Psoas muscle (tissue), 7 donors: ENCODE measurements at regions not wholly inside any gene's neighbourhood (a gene's known extent, or its start where the extent isn't known, plus 50 kb on each side); places are given as distances from the start of the nearest gene placed in this dataset.

Source experiments
- ATAC-seq, 4 donors: fragments of 200-7000 bp; cut with Tn5 transposase; one replicate each; pipeline ENCODE4 v1.9.1; 2020; ENCODE audit warnings: moderate library complexity in 3 of 4, mild to moderate bottlenecking in 2 of 4
- DNase-seq, 2 donors: peaks; one replicate each; pipeline ENCODE4 v3.0.0-alpha.2; 2020
- H3K27ac ChIP-seq: fragments of 200-600 bp; one replicate; pipeline ENCODE4 v1.8.0; 2022
- H3K27me3 ChIP-seq, 3 donors: fragments of 200-600 bp in 1 of 3; one replicate each; pipeline versions ENCODE4 v1.6.1 to v1.8.0; 2013 to 2022; ENCODE audit warnings: low read length in 2 of 3, mild to moderate bottlenecking in 2 of 3, moderate library complexity in 1 of 3; ENCODE audit not compliant: insufficient read depth in 3 of 3
- H3K36me3 ChIP-seq, 2 donors: fragments of 200-600 bp in 1 of 2; one replicate each; pipeline versions ENCODE4 v1.6.1 to v1.8.0; 2013 to 2022; ENCODE audit warnings: low read depth in 1 of 2, mild to moderate bottlenecking in 1 of 2, moderate library complexity in 1 of 2; ENCODE audit not compliant: insufficient read depth in 1 of 2
- H3K4me1 ChIP-seq: fragments of 200-600 bp; one replicate; pipeline ENCODE4 v1.8.0; 2022
- H3K4me3 ChIP-seq: fragments of 200-600 bp; one replicate; pipeline ENCODE4 v1.8.0; 2022; ENCODE audit warnings: mild to moderate bottlenecking
- H3K9me3 ChIP-seq: fragments of 200-600 bp; one replicate; pipeline ENCODE4 v1.8.0; 2022
- CTCF ChIP-seq: fragments of 200-600 bp; IDR thresholded peaks from one replicate; pipeline ENCODE4 v1.8.0; 2022; ENCODE audit warnings: antibody characterized with exemption
- WGBS, 3 donors: extraction: QIAGEN DNeasy Blood & Tissue Kit; methylation state at CpG; one replicate each; pipeline versions ENCODE4 v1.1.6 to v1.1.7; 2013; 5-methylcytosine and 5-hydroxymethylcytosine counted together
- intact Hi-C, 2 donors: fragments of 100-400 bp; cut with DNase I; formaldehyde crosslinking; loops; one replicate each; pipeline versions ENCODE4 v1.11.0 to v1.14.2; 2022
- donor health status: healthy with polysubstance abuse.
- donor health status: DM: no; HTN: no; CAD: no; lungs with moderate emphysema.
- donor health status: Bipolar disorder and iron deficiency.
- donor health status: healthy.
- donor health status: DM: yes; HTN: yes; CAD: no.
- donor health status: DM: no; HTN: no; CAD: no.
- donor health status: DM: yes; HTN: yes; CAD: no.

- no peak overlapping the region for H3K27ac ChIP-seq
- WGBS, 3 donors = 83 to 92% (median 88%) methylated on average over 3 of the region's 3 CpGs
- H3K4me1 ChIP-seq = no peaks in the 10 kb centered on the region
- intact Hi-C loops = no loop called here
- no peak overlapping the region for H3K4me3 ChIP-seq
- H3K9me3 ChIP-seq = no peaks in the 10 kb centered on the region
- peaks cover 0 to 6% (median 0%) of the 10 kb centered on the region in 3 donors for H3K27me3 ChIP-seq
- TF ChIP-seq CTCF = no peak
- DNase-seq = no peak
- no peaks in the 10 kb centered on the region for H3K36me3 ChIP-seq
- no peak for ATAC-seq
Measured at GRCh38 chrX:16496175-16496574, 153.8 kb upstream of the S100G start.

GRCh38 chrX:16511796-16512776 is 137.9 kb upstream of the S100G start:
- 84 to 92% (median 89%) methylated on average over 10 to 11 of the region's 11 CpGs for WGBS, 3 donors
- DNase-seq = no peak
- no peak overlapping the region for H3K4me3 ChIP-seq
- no peaks in the 10 kb centered on the region for H3K36me3 ChIP-seq
- peaks cover 0 to 10% (median 0%) of the 10 kb centered on the region in 3 donors for H3K27me3 ChIP-seq
- H3K9me3 ChIP-seq = no peaks in the 10 kb centered on the region
- TF ChIP-seq CTCF = no peak
- H3K27ac ChIP-seq = no peak overlapping the region
- H3K4me1 ChIP-seq = no peaks in the 10 kb centered on the region
- ATAC-seq = no peak
- intact Hi-C loops = no loop called here

GRCh38 chrX:16516232-16516876 is 133.6 kb upstream of the S100G start:
- Histone ChIP-seq H3K36me3 (no peaks in the 10 kb centered on the region), H3K9me3 (no peaks in the 10 kb centered on the region), H3K27me3 (peaks cover 0 to 6% (median 0%) of the 10 kb centered on the region in 3 donors), H3K4me3 (no peak overlapping the region), H3K4me1 (no peaks in the 10 kb centered on the region), H3K27ac (no peak overlapping the region)
- no peak for TF ChIP-seq CTCF
- ATAC-seq (peak in 2 of 4 donors; percentile 55 to 80), DNase-seq (no peak)
- WGBS, 3 donors = 84 to 85% (median 84%) methylated on average over 3 of the region's 3 CpGs
- intact Hi-C loops = no loop called here

GRCh38 chrX:16517039-16517605 is 132.8 kb upstream of the S100G start:
- H3K4me3 ChIP-seq = no peak overlapping the region
- no peaks in the 10 kb centered on the region for H3K4me1 ChIP-seq
- intact Hi-C loops = no loop called here
- peaks cover 0 to 6% (median 0%) of the 10 kb centered on the region in 3 donors for H3K27me3 ChIP-seq
- no peak overlapping the region for H3K27ac ChIP-seq
- H3K36me3 ChIP-seq = no peaks in the 10 kb centered on the region
- H3K9me3 ChIP-seq = no peaks in the 10 kb centered on the region
- 66 to 82% (median 79%) methylated on average over 2 of the region's 2 CpGs for WGBS, 3 donors
- ATAC-seq (peak in 1 of 4 donors; percentile 57), DNase-seq (no peak)
- no peak for TF ChIP-seq CTCF
